GM19240 (cell line): ENCODE measurements at regions not wholly inside any gene's neighbourhood (a gene's known extent, or its start where the extent isn't known, plus 50 kb on each side); places are given as distances from the start of the nearest gene placed in this dataset.

ENCODE experiments used
- DNase-seq: peaks from one replicate; pipeline ENCODE4 v3.0.0; 2011; ENCODE audit warnings: low spot score; ENCODE audit not compliant: insufficient read length

- no peak for DNase-seq
These were observed 55.1 kb upstream of the CLDN10 start for GRCh38 chr13:95497381-95497807.

- DNase-seq: no peak
These were observed 53.6 kb upstream of the CLDN10 start for GRCh38 chr13:95498886-95499285.

- no peak for DNase-seq
These were observed 52.5 kb upstream of the CLDN10 start for GRCh38 chr13:95499811-95500712.

GRCh38 chr13:95502216-95502615, 50.3 kb upstream of the CLDN10 start:
- no peak for DNase-seq
